Nephron progenitor cell (in vitro differentiated cells): ENCODE measurements at regions not wholly inside any gene's neighbourhood (a gene's known extent, or its start where the extent isn't known, plus 50 kb on each side); places are given as distances from the start of the nearest gene placed in this dataset.
A peak's percentile ranks its signal among the peaks of the same experiment; 100 is the strongest.
"Not testable (repeated sequence)": the region's sequence is repeated elsewhere in the genome, so short reads cannot be mapped to it uniquely, and the experiment has no call there.

ENCODE experiments used
- DNase-seq: peaks from one replicate; pipeline ENCODE4 v3.0.0; 2021
- H3K27ac Mint-ChIP-seq: 2 replicates; pipeline ENCODE4 v1.8.0; 2021; ENCODE audit warnings: mild to moderate bottlenecking, moderate library complexity, mixed read lengths
- H3K27me3 Mint-ChIP-seq: 2 replicates; pipeline ENCODE4 v1.8.0; 2021; ENCODE audit warnings: mild to moderate bottlenecking, low read depth, mixed read lengths; ENCODE audit not compliant: poor library complexity
- H3K36me3 Mint-ChIP-seq: 2 replicates; pipeline ENCODE4 v1.8.0; 2021; ENCODE audit warnings: low read depth, mixed read lengths
- H3K4me1 Mint-ChIP-seq: 2 replicates; pipeline ENCODE4 v1.8.0; 2021; ENCODE audit warnings: mixed read lengths
- H3K4me3 Mint-ChIP-seq: 2 replicates; pipeline ENCODE4 v1.8.0; 2021; ENCODE audit warnings: mild to moderate bottlenecking, moderate library complexity, mixed read lengths
- H3K9me3 Mint-ChIP-seq: 2 replicates; pipeline ENCODE4 v1.8.0; 2021; ENCODE audit warnings: mild to moderate bottlenecking, moderate library complexity, mixed read lengths
- TF ChIP-seq, protein P1 (sequence below): fragments of 200-600 bp; sonication (generic); IDR thresholded peaks from 2 replicates; pipeline ENCODE4 v1.5.0; 2021; ENCODE audit warnings: antibody characterized with exemption

DNA sequence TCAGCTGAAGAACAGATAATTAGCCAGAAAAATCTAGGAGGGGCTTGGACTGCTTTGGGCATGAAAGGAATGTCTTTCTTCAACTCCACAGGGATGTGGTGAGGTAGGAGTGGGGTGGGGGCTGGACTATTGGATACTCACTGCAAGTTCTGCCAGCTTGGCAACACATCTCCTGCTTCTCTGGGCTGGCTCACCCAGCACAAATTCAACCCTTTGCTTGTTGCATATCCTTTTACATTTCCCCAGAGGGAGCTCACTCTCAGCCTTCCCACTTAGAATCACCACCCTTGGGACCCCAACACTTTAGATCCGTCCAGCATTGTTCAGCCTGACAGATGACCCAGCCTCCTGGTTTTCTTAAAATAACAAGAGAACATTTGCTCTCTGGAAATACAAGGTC is 120.6 kb downstream of the KDR start:
- Mint-ChIP-seq H3K27ac (peak overlapping the region; percentile 72), H3K9me3 (peaks cover 12% of the 10 kb centered on the region), H3K4me1 (peaks cover 32% of the 10 kb centered on the region), H3K27me3 (peaks cover 8% of the 10 kb centered on the region), H3K36me3 (peaks cover 4% of the 10 kb centered on the region), H3K4me3 (no peak overlapping the region)
- DNase-seq: no peak
- TF ChIP-seq, protein P1, sequence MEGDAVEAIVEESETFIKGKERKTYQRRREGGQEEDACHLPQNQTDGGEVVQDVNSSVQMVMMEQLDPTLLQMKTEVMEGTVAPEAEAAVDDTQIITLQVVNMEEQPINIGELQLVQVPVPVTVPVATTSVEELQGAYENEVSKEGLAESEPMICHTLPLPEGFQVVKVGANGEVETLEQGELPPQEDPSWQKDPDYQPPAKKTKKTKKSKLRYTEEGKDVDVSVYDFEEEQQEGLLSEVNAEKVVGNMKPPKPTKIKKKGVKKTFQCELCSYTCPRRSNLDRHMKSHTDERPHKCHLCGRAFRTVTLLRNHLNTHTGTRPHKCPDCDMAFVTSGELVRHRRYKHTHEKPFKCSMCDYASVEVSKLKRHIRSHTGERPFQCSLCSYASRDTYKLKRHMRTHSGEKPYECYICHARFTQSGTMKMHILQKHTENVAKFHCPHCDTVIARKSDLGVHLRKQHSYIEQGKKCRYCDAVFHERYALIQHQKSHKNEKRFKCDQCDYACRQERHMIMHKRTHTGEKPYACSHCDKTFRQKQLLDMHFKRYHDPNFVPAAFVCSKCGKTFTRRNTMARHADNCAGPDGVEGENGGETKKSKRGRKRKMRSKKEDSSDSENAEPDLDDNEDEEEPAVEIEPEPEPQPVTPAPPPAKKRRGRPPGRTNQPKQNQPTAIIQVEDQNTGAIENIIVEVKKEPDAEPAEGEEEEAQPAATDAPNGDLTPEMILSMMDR: no peak

DNA sequence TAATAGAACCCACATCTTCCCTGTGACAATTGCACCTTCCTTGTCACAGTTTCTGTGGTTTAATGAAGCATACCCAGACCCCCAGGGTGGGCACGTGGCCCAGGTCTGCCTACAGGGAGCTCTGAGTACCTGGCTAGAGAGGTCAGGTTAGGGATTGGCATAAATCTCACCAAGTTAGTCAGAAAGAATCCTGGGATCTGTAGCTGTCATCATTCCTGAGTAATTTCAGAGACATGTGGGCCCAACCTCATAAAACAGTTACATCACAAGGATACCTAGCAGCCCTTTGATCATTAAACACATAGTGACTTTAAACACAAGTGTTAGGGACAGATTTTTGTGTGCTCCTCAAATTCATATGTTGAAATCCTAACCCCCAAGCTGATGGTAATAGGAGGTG is 123.0 kb downstream of the KDR start:
- no peak overlapping the region for H3K4me3 Mint-ChIP-seq
- DNase-seq: no peak
- H3K9me3 Mint-ChIP-seq: peaks cover 6% of the 10 kb centered on the region
- peaks cover 2% of the 10 kb centered on the region for H3K27me3 Mint-ChIP-seq
- H3K27ac Mint-ChIP-seq: no peak overlapping the region
- peaks cover 32% of the 10 kb centered on the region for H3K4me1 Mint-ChIP-seq
- TF ChIP-seq, protein P1: no peak
- no peaks in the 10 kb centered on the region for H3K36me3 Mint-ChIP-seq

DNA sequence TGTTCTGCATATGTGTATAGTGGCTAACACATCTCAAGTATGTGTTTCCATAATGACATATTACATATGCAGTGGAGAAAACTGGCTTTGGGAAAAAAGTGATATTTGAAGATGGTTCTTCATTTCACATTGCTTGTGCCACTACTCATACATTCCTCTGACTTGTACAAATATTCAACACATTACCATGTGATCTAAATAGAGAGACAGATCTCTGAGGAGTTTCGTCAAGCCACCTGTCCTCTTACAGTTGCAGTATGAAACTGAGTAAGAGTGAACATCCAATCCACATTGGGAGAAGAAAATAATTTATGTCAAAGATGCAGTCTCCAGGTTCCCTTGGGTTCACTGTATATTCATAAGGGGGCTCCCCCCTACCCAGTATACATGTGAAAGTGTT is 123.9 kb downstream of the KDR start:
- H3K27me3 Mint-ChIP-seq: no peaks in the 10 kb centered on the region
- peaks cover 24% of the 10 kb centered on the region for H3K4me1 Mint-ChIP-seq
- TF ChIP-seq, protein P1: no peak
- H3K4me3 Mint-ChIP-seq: no peak overlapping the region
- no peak for DNase-seq
- peaks cover 6% of the 10 kb centered on the region for H3K9me3 Mint-ChIP-seq
- H3K27ac Mint-ChIP-seq: no peak overlapping the region
- no peaks in the 10 kb centered on the region for H3K36me3 Mint-ChIP-seq

DNA sequence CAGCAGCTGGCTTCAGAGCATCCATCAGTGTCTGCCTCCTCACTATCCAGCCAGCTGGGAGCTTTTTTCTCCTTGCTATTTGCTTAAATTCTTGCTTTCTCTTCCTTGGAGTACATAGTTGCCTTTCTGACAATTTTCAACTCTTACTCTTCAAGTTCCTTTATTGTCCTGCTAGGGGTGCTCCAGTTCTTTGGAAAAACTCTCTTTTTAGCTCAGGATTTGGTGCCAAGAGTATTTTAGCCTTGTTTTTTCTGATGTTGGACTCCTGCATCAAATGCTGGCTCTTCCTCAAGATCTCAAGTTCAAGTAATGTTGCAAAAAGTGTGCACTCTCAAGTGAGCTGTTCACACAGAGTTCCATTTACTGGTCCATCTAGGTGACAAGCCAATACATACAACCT is 126.4 kb downstream of the KDR start:
- no peak for DNase-seq
- Mint-ChIP-seq H3K27ac (no peak overlapping the region), H3K4me1 (peaks cover 2% of the 10 kb centered on the region), H3K4me3 (no peak overlapping the region), H3K36me3 (no peaks in the 10 kb centered on the region), H3K27me3 (no peaks in the 10 kb centered on the region), H3K9me3 (peaks cover 13% of the 10 kb centered on the region)
- TF ChIP-seq, protein P1: peak; percentile 34

DNA sequence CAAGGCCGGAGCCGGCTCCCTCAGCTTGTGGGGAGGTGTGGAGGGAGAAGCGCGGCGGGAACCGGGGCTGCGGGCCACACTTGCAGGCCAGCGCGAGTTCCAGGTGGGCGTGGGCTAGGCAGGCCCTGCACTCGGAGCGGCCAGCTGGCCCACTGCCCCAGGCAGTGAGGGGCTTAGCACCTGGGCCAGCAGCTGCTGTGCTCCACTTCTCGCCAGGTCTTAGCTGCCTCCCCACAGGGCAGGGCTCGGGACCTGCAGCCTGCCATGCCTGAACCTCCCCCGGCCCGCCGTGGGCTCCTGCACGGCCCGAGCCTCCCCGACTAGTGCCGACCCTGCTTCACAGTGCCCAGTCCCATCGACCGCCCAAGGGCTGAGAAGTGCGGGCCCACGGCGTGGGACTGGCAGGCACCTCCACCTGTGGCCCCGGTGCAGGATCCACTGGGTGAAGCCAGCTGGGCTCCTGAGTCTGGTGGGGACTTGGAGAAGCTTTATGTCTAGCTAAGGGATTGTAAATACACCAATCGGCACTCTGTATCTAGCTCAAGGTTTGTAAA is 131.8 kb downstream of the KDR start:
- not testable (repeated sequence) for H3K27me3 Mint-ChIP-seq, DNase-seq

DNA sequence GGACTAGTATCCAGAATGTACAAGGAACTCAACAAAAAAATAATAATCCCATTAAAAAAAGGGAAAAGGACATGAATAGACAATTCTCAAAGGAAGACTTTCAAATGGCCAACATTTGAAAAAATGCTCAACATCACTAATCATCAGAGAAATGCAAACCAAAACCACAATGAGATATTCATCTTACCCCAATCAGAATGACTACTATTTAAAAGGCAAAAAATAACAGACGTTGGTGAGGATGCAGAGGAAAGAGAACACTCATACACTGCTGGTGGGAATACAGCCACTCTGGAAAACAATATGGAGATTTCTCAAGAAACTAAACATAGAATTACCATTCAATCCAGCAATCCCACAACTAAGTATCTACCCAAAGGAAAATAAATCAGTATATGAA is 133.1 kb downstream of the KDR start:
- Mint-ChIP-seq H3K4me3 (no peak overlapping the region), H3K27me3 (no peaks in the 10 kb centered on the region), H3K4me1 (no peaks in the 10 kb centered on the region), H3K36me3 (peaks cover 35% of the 10 kb centered on the region), H3K27ac (no peak overlapping the region), H3K9me3 (peaks cover 65% of the 10 kb centered on the region)
- no peak for DNase-seq
- TF ChIP-seq, protein P1: no peak

More for the DNA sequence above, 131.8 kb downstream of the KDR start:
- Mint-ChIP-seq H3K36me3 (peaks cover 28% of the 10 kb centered on the region), H3K9me3 (peaks cover 52% of the 10 kb centered on the region)
- H3K4me1 Mint-ChIP-seq, H3K27ac Mint-ChIP-seq, H3K4me3 Mint-ChIP-seq: not testable (repeated sequence)
